HEK293T (cell line): ENCODE measurements at regions not wholly inside any gene's neighbourhood (a gene's known extent, or its start where the extent isn't known, plus 50 kb on each side); places are given as distances from the start of the nearest gene placed in this dataset.

Experiments
- BHLHE40 ChIP-seq: fragments of 450-650 bp; IDR thresholded peaks from 2 replicates; pipeline ENCODE4 v1.6.1; 2016; ENCODE audit warnings: mild to moderate bottlenecking, moderate library complexity, borderline replicate concordance
- CTBP1 ChIP-seq: fragments of 450-650 bp; IDR thresholded peaks from 2 replicates; pipeline ENCODE4 v1.6.1; 2016; ENCODE audit warnings: borderline replicate concordance
- ELF4 ChIP-seq: fragments of 450-650 bp; IDR thresholded peaks from 2 replicates; pipeline ENCODE4 v1.6.1; 2017; ENCODE audit warnings: antibody characterized with exemption
- FOXA1 ChIP-seq: fragments of 450-650 bp; IDR thresholded peaks from 2 replicates; pipeline ENCODE4 v1.6.1; 2016; ENCODE audit warnings: mild to moderate bottlenecking
- FOXK2 ChIP-seq: fragments of 450-650 bp; IDR thresholded peaks from 2 replicates; pipeline ENCODE4 v1.6.1; 2016; ENCODE audit warnings: mild to moderate bottlenecking
- FOXM1 ChIP-seq: fragments of 450-650 bp; IDR thresholded peaks from 2 replicates; pipeline ENCODE4 v1.6.1; 2017; ENCODE audit warnings: mild to moderate bottlenecking, borderline replicate concordance
- PKNOX1 ChIP-seq: fragments of 450-650 bp; IDR thresholded peaks from 2 replicates; pipeline ENCODE4 v1.6.1; 2016
- SP1 ChIP-seq: fragments of 450-650 bp; IDR thresholded peaks from 2 replicates; pipeline ENCODE4 v1.6.1; 2017
- TARDBP ChIP-seq: fragments of 450-650 bp; IDR thresholded peaks from 2 replicates; pipeline ENCODE4 v1.6.1; 2016
- ZNF384 ChIP-seq: fragments of 450-650 bp; IDR thresholded peaks from 2 replicates; pipeline ENCODE4 v1.6.1; 2016

GRCh38 chr18:42641996-42642395 is 473.5 kb downstream of the RIT2 start:
- TF ChIP-seq CTBP1: no peak
- no peak for TF ChIP-seq SP1
- TF ChIP-seq FOXM1: no peak
- TF ChIP-seq ZNF384: no peak
- no peak for TF ChIP-seq PKNOX1
- no peak for TF ChIP-seq FOXK2
- no peak for TF ChIP-seq TARDBP
- TF ChIP-seq BHLHE40: no peak
- TF ChIP-seq ELF4: no peak
- no peak for TF ChIP-seq FOXA1
